HepG2 (cell line): ENCODE measurements at regions not wholly inside any gene's neighbourhood (a gene's known extent, or its start where the extent isn't known, plus 50 kb on each side); places are given as distances from the start of the nearest gene placed in this dataset.

Source experiments
- ATAC-seq: fragments of 200-7000 bp; cut with Tn5 transposase; 3 replicates; pipeline ENCODE4 v1.9.1; 2020; ENCODE audit warnings: mild to moderate bottlenecking, moderate library complexity
- BruUV-seq: library from RNA; stranded (reverse); fragments of 400-500 nt; replicated peaks from 2 replicates; lab custom pipeline; 2021; lab: Mats Ljungman, UMichigan
- CTCF ChIA-PET: fragments of 300-600 bp; formaldehyde crosslinking; extraction: SDS; loops from one replicate; lab custom pipeline; 2021; ENCODE audit warnings: low total read pairs, inconsistent platforms, low intra/inter-chr PET ratio; lab: Yijun Ruan, JAX
- POLR2A ChIA-PET: fragments of 350-600 bp; sonication (Branson Sonifier 250); formaldehyde crosslinking; loops from one replicate; lab custom pipeline; 2020; ENCODE audit warnings: antibody characterized with exemption, inconsistent platforms; lab: Yijun Ruan, JAX
- DNase-seq: peaks from one replicate; pipeline ENCODE4 v3.0.0-alpha.2; 2015; ENCODE audit warnings: low spot score
- FAIRE-seq: peaks from 3 replicates; lab custom pipeline; 2011; peaks lifted over from hg19 to GRCh38; lab: Jason Lieb, UNC
- H2AFZ ChIP-seq: one replicate; pipeline ENCODE4 v1.6.1; 2011; ENCODE audit warnings: low read length, inconsistent platforms
- H3K27ac ChIP-seq: fragments of 300-600 bp; 3 replicates; pipeline ENCODE4 v1.8.0; 2011; ENCODE audit warnings: mixed run types, mild to moderate bottlenecking, mixed read lengths, low read length, inconsistent platforms; ENCODE audit not compliant: insufficient read depth; ENCODE audit errors: extremely low read length
- H3K27me3 ChIP-seq, 2 experiments: fragments of 200-600 bp in 1 of 2; 2 replicates in 1 of 2; 3 replicates in 1 of 2; pipeline versions ENCODE4 v1.6.0 to v1.8.0; 2011; ENCODE audit warnings: low read length in 2 of 2, mild to moderate bottlenecking in 2 of 2, moderate library complexity in 2 of 2, inconsistent platforms in 1 of 2; ENCODE audit not compliant: insufficient read depth in 2 of 2, control insufficient read depth in 1 of 2
- H3K36me3 ChIP-seq, 2 experiments: fragments of 200-600 bp in 1 of 2; replicated peaks in 1 of 2; 2 replicates in 1 of 2; 3 replicates in 1 of 2; pipeline versions ENCODE4 v1.5.1 to v1.8.0; 2011; ENCODE audit warnings: low read length in 2 of 2, inconsistent platforms in 1 of 2; ENCODE audit not compliant: insufficient read depth in 2 of 2, control insufficient read depth in 1 of 2
- H3K4me1 ChIP-seq: 2 replicates; pipeline ENCODE4 v1.5.1; 2012; ENCODE audit warnings: low read length, inconsistent platforms; ENCODE audit not compliant: insufficient read depth
- H3K4me2 ChIP-seq: 2 replicates; pipeline ENCODE4 v1.6.0; 2011; ENCODE audit warnings: low read depth, low read length, inconsistent platforms
- H3K4me3 ChIP-seq, 3 experiments: fragments of 200-600 bp in 1 of 3; sonication (generic), shearing (Covaris generic) in 1 of 3; replicated peaks in 1 of 3; 2 replicates each; pipeline ENCODE4 v1.5.1; 2011 to 2016; ENCODE audit warnings: low read length in 3 of 3, inconsistent platforms in 2 of 3, low read depth in 2 of 3, mild to moderate bottlenecking in 2 of 3, control low read depth in 1 of 3, mixed read lengths in 1 of 3; ENCODE audit not compliant: insufficient read depth in 1 of 3
- H3K79me2 ChIP-seq: one replicate; pipeline ENCODE4 v1.6.1; 2011; ENCODE audit warnings: low read length, inconsistent platforms; ENCODE audit not compliant: insufficient read depth
- H3K9ac ChIP-seq: 2 replicates; pipeline ENCODE4 v1.6.0; 2011; ENCODE audit warnings: mild to moderate bottlenecking, low read depth, low read length, inconsistent platforms; ENCODE audit not compliant: insufficient read depth
- H3K9me3 ChIP-seq: 2 replicates; pipeline ENCODE4 v1.5.1; 2012; ENCODE audit warnings: mild to moderate bottlenecking, low read length
- H4K20me1 ChIP-seq: 2 replicates; pipeline ENCODE4 v1.6.0; 2011; ENCODE audit warnings: inconsistent platforms, mild to moderate bottlenecking, low read length, moderate library complexity; ENCODE audit not compliant: insufficient read depth
- CBX2 ChIP-seq, 2 experiments: fragments of 200-600 bp in 1 of 2; sonication (generic); formaldehyde crosslinking in 1 of 2; IDR thresholded peaks; 2 replicates each; pipeline versions ENCODE4 v1.7.0 to v1.8.1; 2018 to 2022; ENCODE audit warnings: low read depth in 2 of 2, low read length in 1 of 2, mild to moderate bottlenecking in 1 of 2, missing genetic modification reagents in 1 of 2
- CHD4 ChIP-seq: fragments of 200-600 bp; sonication (generic); IDR thresholded peaks from 2 replicates; pipeline ENCODE4 v1.7.0; 2017; ENCODE audit warnings: mild to moderate bottlenecking, low read length, borderline replicate concordance
- DRAP1 ChIP-seq: IDR thresholded peaks from 2 replicates; pipeline ENCODE4 v1.6.1; 2016; ENCODE audit warnings: missing genetic modification reagents, missing compliant biosample characterization
- FOXP4 ChIP-seq: sonication (generic); formaldehyde crosslinking; IDR thresholded peaks from 2 replicates; pipeline ENCODE4 v1.4.0; 2020; ENCODE audit warnings: missing genetic modification reagents
- MEIS1 ChIP-seq: sonication (generic); formaldehyde crosslinking; IDR thresholded peaks from 2 replicates; pipeline ENCODE4 v1.9.0; 2021; ENCODE audit warnings: mild to moderate bottlenecking, missing genetic modification reagents, moderate library complexity, borderline replicate concordance
- WGBS: methylation state at CpG from one replicate; pipeline ENCODE4 v1.1.6; 2017; ENCODE audit warnings: low lambda C conversion rate; 5-methylcytosine and 5-hydroxymethylcytosine counted together
- in situ Hi-C: cut with HindIII; loops from 2 replicates; pipeline ENCODE4 v1.10.0; 2017; ENCODE audit warnings: low pct_unique_long_range_greater_than_20kb; ENCODE audit not compliant: extremely low pct_ligation_motif_present
- intact Hi-C: fragments of 100-400 bp; cut with micrococcal nuclease; formaldehyde crosslinking; loops from one replicate; pipeline ENCODE4 v1.10.0; 2022; ENCODE audit not compliant: unreplicated experiment
- TF ChIP-seq, protein P1 (sequence below): sonication (generic); formaldehyde crosslinking; conservative IDR thresholded peaks from 2 replicates; pipeline ENCODE4 v1.4.0; 2020; ENCODE audit warnings: missing genetic modification reagents

DNA sequence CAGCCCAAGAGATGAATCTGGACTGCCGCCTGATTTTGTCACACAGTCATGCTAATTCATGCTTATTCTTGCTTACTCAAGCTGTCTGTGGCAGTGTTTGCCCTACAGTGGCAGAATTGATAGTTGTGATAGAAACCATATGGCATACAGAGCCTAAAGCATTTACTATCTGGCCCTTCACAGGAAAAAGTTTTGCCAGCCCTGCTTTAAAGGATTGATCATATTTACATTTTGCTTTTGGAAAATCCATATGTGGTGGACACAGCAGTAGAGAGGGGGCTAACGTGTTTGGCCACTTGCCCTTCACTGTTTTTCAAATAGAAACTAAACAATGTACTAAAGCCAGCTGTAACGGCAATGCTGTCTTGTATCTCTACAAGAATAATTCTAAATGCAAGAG lies 974.0 kb upstream of the GHITM start:
- H3K79me2 ChIP-seq = no peaks in the 10 kb centered on the region
- no peak overlapping the region for H2AFZ ChIP-seq
- 3% methylated on average over 3 of the region's 3 CpGs for whole genome bisulfite sequencing
- ATAC-seq (no peak), DNase-seq (no peak), FAIRE-seq (no peak)
- H3K4me3 ChIP-seq = no peak overlapping the region
- CTCF ChIA-PET = no interaction called here
- H3K36me3 ChIP-seq = no peaks in the 10 kb centered on the region
- POLR2A ChIA-PET = no interaction called here
- peaks cover 36% of the 10 kb centered on the region for H3K9me3 ChIP-seq
- no TSS peak for BruUV-seq
- H3K27me3 ChIP-seq = no peaks in the 10 kb centered on the region
- H3K4me1 ChIP-seq = no peaks in the 10 kb centered on the region
- H3K4me2 ChIP-seq = no peak overlapping the region
- no peak overlapping the region for H3K9ac ChIP-seq
- TF ChIP-seq MEIS1 (no peak), FOXP4 (no peak), CBX2 (IDR thresholded peaks at IDR 0.05; ENCODE audit: low read depth, low read length) (no peak), CBX2 (CRISPR knock-in tag; IDR thresholded peaks at IDR 0.05; ENCODE audit: low read depth) (no peak), CHD4 (no peak), DRAP1 (CRISPR knock-in tag) (no peak)
- TF ChIP-seq, protein P1, sequence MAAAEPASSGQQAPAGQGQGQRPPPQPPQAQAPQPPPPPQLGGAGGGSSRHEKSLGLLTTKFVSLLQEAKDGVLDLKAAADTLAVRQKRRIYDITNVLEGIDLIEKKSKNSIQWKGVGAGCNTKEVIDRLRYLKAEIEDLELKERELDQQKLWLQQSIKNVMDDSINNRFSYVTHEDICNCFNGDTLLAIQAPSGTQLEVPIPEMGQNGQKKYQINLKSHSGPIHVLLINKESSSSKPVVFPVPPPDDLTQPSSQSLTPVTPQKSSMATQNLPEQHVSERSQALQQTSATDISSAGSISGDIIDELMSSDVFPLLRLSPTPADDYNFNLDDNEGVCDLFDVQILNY (CRISPR knock-in tag) = no peak
- intact Hi-C loops = no loop called here
- H4K20me1 ChIP-seq = no peaks in the 10 kb centered on the region
- in situ Hi-C loops = no loop called here
- no peak overlapping the region for H3K27ac ChIP-seq
